Left lung (tissue), 4 donors: ENCODE measurements at regions not wholly inside any gene's neighbourhood (a gene's known extent, or its start where the extent isn't known, plus 50 kb on each side); places are given as distances from the start of the nearest gene placed in this dataset.
A peak's percentile ranks its signal among the peaks of the same experiment; 100 is the strongest.

ENCODE experiments used
- ATAC-seq: fragments of 200-7000 bp; cut with Tn5 transposase; one replicate; pipeline ENCODE4 v1.9.1; 2020; ENCODE audit warnings: moderate library complexity
- DNase-seq, 4 donors: peaks; one replicate each; pipeline ENCODE4 v3.0.0-alpha.2; 2013 to 2020
- H3K27ac ChIP-seq, 2 donors: fragments of 200-600 bp; sonication (generic) in 1 of 2; one replicate each; pipeline versions ENCODE4 v1.5.0 to v1.8.0; 2020 to 2021
- H3K27me3 ChIP-seq, 2 donors: fragments of 200-600 bp; sonication (generic) in 1 of 2; one replicate each; pipeline versions ENCODE4 v1.5.0 to v1.8.0; 2020 to 2021
- H3K36me3 ChIP-seq, 2 donors: fragments of 200-600 bp; sonication (generic) in 1 of 2; one replicate each; pipeline versions ENCODE4 v1.5.0 to v1.8.0; 2020 to 2021
- H3K4me1 ChIP-seq, 2 donors: fragments of 200-600 bp; one replicate each; pipeline ENCODE4 v1.8.0; 2021
- H3K4me3 ChIP-seq, 2 donors: fragments of 200-600 bp; sonication (generic) in 1 of 2; one replicate each; pipeline versions ENCODE4 v1.5.0 to v1.8.0; 2020 to 2021; ENCODE audit warnings: mild to moderate bottlenecking in 1 of 2
- H3K9me3 ChIP-seq, 2 donors: fragments of 200-600 bp; sonication (generic) in 1 of 2; one replicate each; pipeline versions ENCODE4 v1.5.0 to v1.8.0; 2020 to 2021
- CTCF ChIP-seq, 2 donors: fragments of 200-600 bp; sonication (generic) in 1 of 2; IDR thresholded peaks; one replicate each; pipeline versions ENCODE4 v1.5.0 to v1.8.0; 2021; ENCODE audit warnings: antibody characterized with exemption in 2 of 2
- intact Hi-C, 2 donors: fragments of 100-400 bp; cut with DNase I; formaldehyde crosslinking; loops; one replicate each; pipeline versions ENCODE4 v1.11.2 to v1.14.2; 2022
- donor health status: DM: no; HTN: yes; CAD: no.
- donor health status: DM: no; HTN: no; CAD: no.

- TF ChIP-seq CTCF (IDR thresholded peaks at IDR 0.05): no peak
- intact Hi-C loops: no loop called here
- no peaks in the 10 kb centered on the region for H3K9me3 ChIP-seq
- H3K27me3 ChIP-seq: no peaks in the 10 kb centered on the region
- no peak overlapping the region for H3K27ac ChIP-seq
- DNase-seq (peak in 2 of 4 donors; percentile 42 to 62), ATAC-seq (no peak)
- no peaks in the 10 kb centered on the region for H3K36me3 ChIP-seq
- no peaks in the 10 kb centered on the region for H3K4me1 ChIP-seq
- H3K4me3 ChIP-seq: no peak overlapping the region
Measured at GRCh38 chr5:91643797-91644196, 260.7 kb upstream of the ARRDC3 start.

GRCh38 chr5:91642581-91642980, 259.5 kb upstream of the ARRDC3 start:
- ATAC-seq: no peak
- H3K4me1 ChIP-seq: no peaks in the 10 kb centered on the region
- no peak overlapping the region for H3K4me3 ChIP-seq
- H3K36me3 ChIP-seq: no peaks in the 10 kb centered on the region
- no peak for DNase-seq
- no peak overlapping the region for H3K27ac ChIP-seq
- TF ChIP-seq CTCF (IDR thresholded peaks at IDR 0.05): no peak
- no peaks in the 10 kb centered on the region for H3K9me3 ChIP-seq
- intact Hi-C loops: no loop called here
- no peaks in the 10 kb centered on the region for H3K27me3 ChIP-seq

DNA sequence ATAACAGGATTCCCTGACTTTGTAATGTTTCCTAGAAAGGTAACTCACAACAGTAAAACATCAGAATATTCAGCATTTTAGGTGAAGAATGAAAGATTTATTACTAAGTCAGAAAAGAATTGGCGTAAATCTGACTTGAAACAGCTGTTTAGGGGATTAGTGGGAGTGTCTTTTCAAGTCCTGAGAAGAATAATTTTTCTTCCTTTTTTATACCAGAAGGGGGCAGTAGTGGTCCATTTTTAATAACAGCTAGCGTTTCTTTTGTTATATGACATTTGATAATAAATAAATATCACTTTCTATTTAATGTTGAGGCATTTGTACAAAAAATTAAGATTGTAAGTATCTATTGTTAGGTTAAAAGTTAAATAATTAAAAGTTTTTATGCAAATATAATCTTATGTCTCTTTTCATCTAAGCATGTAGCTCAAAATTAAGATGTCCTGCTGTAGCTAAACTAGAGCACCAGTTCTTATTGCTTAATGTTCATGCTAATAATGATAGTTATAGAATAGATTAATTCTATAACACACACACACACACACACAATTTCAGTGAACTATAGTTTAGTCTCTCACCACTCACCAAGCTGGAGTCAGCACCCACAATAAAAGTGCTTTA, 258.7 kb upstream of the ARRDC3 start:
- Histone ChIP-seq H3K36me3 (no peaks in the 10 kb centered on the region), H3K27ac (no peak overlapping the region), H3K4me3 (no peak overlapping the region), H3K4me1 (no peaks in the 10 kb centered on the region), H3K9me3 (no peaks in the 10 kb centered on the region), H3K27me3 (no peaks in the 10 kb centered on the region)
- DNase-seq (peak in 2 of 4 donors; percentile 53 to 66), ATAC-seq (peak; percentile 35)
- intact Hi-C loops: no loop called here
- peak; percentile 46 to 57 for TF ChIP-seq CTCF (IDR thresholded peaks at IDR 0.05)

DNA sequence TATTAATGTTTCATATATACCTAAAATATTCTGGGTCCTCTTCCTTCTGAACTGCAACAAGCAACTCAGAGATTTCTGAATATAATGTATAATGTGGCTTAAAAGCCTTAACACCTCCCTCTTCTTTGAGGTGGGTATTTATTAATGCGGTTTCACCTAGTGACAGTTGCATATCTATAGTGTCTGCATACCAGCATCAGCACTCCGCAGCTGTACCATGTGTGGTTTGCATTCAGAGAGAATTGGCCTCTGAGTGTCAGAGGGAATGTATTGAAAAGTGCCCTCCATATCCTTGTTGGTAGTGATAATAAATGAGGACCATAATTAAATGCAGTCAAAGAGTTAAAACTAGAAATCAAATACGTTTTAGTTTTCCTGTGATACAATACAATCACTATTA, 256.6 kb upstream of the ARRDC3 start:
- ATAC-seq: no peak
- no peak overlapping the region for H3K4me3 ChIP-seq
- H3K27me3 ChIP-seq: no peaks in the 10 kb centered on the region
- intact Hi-C loops: no loop called here
- DNase-seq: no peak
- TF ChIP-seq CTCF (IDR thresholded peaks at IDR 0.05): no peak
- no peak overlapping the region for H3K27ac ChIP-seq
- H3K36me3 ChIP-seq: no peaks in the 10 kb centered on the region
- H3K4me1 ChIP-seq: no peaks in the 10 kb centered on the region
- no peaks in the 10 kb centered on the region for H3K9me3 ChIP-seq

DNA sequence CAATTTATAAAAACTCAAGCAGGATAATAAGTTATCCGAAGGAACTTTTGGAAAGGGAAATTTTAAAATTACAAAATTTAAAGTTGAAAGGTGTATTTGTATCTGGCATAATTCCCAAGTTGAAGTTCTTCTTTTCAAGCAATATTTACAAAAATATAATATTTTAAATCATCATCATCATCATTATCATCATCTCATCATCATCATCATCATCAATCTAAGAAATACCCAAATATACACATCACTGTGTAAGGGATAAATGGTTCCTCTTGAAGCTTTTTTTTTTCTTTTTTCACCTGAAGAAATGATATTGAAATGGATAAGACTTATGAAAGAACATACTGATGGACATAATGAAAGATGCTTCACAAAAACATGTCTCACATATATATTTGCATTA, 254.9 kb upstream of the ARRDC3 start:
- H3K36me3 ChIP-seq: no peaks in the 10 kb centered on the region
- H3K4me1 ChIP-seq: no peaks in the 10 kb centered on the region
- TF ChIP-seq CTCF (IDR thresholded peaks at IDR 0.05): no peak
- DNase-seq (no peak), ATAC-seq (no peak)
- no peak overlapping the region for H3K4me3 ChIP-seq
- no peaks in the 10 kb centered on the region for H3K9me3 ChIP-seq
- intact Hi-C loops: no loop called here
- no peaks in the 10 kb centered on the region for H3K27me3 ChIP-seq
- H3K27ac ChIP-seq: no peak overlapping the region
